ENCODE measurements at regions not wholly inside any gene's neighbourhood (a gene's known extent, or its start where the extent isn't known, plus 50 kb on each side); places are given as distances from the start of the nearest gene placed in this dataset.
"Not testable (repeated sequence)": the region's sequence is repeated elsewhere in the genome, so short reads cannot be mapped to it uniquely, and the experiment has no call there.

DNA sequence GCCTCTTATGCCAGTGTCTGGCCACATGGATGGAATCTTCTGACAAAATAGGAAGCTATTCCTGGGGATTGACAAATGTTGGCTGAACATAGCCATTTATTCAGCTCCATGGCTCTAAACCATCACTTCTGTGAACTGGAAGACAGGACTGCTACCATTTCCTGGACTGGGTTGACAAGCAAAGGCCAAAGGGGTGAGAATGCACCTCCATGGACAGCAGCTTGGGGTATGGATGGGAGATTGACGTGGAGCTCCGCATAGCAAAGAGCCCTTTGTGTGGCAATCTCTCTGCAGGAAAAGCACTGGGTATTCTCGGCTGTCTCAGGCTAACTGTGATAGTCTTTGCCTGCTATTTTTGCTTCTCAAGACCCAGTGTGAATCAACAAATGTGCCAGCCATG, 223.0 kb upstream of the EGLN3 start:
- no peak for DNase-seq (ENCODE audit: low spot score)

DNA sequence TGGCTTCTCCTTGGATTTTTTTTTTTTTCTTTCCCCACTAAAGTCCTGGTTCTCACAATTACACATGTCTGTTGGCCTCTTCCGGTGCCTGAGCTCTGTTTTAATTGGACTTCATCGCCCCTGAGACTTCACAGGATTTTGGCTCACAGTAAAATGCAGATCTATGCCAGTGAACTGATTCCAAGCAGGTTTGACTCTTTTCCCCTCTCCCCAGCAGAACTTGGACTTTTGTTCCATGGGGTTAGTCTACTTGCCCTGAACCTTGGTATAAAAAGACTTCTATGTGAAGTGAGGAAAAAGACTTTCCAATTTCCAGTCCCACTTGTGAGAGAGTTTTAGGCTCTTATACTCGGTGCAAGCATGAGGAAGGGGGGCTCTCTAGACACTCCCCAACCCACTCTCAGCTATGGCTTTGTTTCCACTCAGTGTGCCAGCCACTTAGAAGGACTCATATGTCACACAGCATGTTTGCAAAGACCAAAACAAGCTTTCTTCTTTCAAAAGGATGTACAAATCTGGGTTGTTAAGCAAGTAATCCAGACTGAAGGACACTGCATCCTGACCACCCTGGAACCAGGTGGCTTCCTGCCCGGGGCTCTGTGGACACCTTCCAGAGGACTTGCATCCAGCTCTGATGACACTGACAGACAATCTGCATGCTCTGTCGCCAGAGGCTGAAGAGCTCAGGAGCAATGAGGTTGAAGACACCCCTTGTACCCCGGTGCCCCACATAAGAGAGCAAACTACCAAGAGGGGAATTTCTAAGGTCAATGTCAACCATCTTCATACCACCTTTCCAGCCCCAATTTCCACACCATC, 221.9 kb upstream of the EGLN3 start:
- no peak for DNase-seq (ENCODE audit: low spot score)

DNA sequence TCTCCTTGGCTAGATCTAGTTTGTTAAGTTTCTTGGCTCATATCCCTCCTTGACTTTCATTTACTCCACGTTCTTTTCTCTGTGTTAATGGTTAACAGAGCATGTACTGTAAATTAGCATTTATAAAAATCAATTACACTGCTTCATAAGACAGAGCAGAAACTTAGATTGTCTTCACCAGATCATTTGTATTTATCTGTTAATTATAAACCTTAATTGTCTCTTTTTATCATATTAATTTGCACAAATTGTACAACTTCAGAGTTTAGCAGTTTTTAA, 221.2 kb upstream of the EGLN3 start:
- DNase-seq (ENCODE audit: low spot score): no peak

DNA sequence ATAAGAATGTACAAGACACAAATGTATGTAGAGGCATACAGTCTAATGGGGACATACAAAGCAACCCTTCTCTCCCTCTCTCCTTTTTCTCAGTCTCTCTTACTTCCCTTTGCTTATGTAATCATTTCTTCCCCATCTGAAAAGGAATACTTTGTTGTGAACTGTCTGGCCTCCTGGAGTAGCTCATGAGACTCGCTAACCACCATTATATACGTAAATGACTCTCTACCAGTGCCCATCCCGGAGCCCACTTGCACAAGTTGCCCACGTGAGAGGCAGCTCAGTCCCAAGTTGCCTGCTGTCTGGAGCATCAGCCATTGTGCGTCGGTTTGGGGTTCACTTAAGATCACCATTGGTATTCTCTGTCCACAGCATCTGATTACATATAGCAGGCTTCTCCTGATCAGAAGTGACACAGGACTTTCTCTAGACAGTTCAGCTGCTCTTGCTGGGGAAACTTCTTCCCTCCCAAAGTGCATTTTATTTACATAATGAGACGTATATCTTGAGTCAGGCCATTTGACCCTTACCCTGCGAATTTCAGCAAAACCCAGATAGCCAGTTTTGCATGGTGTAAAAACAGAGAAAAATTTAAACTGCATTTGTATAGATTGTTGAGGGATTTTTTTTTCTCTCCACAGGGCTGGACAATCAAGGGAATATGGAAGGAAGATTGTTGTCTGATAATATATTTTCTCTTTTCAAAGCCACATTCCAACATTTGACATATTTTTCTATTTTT, 220.7 kb upstream of the EGLN3 start:
- DNase-seq (ENCODE audit: low spot score): no peak

DNA sequence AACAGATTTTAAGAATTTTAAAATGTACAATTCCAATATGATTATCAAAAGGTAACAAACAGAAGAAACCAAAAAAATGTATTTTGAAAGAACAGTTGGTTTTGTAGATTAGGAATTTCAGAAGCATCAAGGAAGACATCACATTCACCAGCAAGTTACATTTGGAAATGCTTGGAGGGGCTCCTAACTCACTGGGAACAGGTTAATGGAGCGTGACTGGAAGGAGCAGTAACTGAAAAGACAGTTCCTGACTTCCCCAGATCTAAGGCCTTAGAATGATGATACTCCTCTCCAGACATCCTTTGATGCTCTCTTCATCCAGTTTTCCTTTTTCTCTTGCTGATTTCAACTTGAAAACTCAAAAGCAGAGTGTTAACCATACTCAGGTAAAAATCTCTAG, 220.0 kb upstream of the EGLN3 start:
- no peak for DNase-seq (ENCODE audit: low spot score)

DNA sequence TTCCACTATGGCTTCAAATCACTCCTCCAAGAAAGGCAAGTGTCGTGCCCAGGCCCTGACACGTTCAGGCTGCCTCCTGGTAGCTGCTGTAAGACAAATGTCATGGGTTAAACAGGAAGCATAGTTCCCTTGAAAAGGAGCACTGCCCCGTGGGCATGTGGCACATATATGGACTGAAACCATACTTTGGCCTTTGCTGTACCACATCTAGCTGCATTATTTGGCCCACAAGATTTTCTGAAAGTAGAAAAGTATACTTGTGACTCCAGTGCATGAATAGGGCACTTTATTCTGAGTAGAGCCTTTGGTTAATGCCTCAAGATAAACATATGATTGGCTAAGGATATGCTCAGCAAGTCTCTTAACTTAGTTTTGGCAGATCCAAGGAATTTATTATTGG, 218.7 kb upstream of the EGLN3 start:
- no peak for DNase-seq (ENCODE audit: low spot score)

DNA sequence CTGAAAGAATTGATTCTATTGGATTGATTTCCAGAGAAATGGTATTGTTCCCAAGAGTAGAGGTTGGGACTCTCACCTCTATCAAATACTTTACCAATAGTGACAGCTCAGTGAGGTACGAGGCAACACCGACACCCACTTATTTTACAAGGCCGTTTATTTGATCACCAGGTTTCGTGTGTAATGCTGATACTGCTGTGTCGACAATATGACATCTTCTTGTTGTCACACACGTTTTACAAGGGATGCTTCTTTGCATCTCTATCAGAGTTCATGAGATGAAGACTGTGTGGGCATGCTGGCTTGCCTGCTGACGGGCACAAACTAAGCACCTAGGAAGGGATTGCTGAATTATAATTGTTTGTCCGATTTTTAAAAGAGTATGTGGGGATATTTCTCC, 217.8 kb upstream of the EGLN3 start:
- DNase-seq (ENCODE audit: low spot score): no peak

DNA sequence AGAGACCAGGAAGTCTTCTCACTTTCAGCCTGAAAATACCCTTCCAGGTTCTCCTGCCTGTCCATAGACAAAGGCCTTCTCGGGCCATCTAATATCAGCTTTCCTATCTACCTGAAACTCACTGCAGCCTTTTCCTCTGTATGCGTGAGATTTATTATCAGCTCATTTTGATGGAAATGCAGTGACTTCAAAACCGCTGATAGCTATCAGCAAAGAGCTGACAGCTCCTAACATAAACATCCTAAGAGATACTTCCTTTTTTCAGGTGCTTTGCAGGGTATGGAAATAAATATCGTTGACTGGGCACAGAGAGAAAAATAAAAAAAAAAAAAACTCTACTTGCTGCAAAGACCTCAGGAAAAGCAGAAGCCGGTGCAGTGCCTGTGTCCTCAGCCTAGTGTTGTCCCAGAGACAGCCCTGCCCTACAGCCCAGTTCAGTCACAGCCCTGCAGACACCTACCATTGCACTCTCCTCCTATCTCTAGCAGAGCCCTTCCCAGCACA, 215.0 kb upstream of the EGLN3 start:
- no peak for DNase-seq (ENCODE audit: low spot score)

DNA sequence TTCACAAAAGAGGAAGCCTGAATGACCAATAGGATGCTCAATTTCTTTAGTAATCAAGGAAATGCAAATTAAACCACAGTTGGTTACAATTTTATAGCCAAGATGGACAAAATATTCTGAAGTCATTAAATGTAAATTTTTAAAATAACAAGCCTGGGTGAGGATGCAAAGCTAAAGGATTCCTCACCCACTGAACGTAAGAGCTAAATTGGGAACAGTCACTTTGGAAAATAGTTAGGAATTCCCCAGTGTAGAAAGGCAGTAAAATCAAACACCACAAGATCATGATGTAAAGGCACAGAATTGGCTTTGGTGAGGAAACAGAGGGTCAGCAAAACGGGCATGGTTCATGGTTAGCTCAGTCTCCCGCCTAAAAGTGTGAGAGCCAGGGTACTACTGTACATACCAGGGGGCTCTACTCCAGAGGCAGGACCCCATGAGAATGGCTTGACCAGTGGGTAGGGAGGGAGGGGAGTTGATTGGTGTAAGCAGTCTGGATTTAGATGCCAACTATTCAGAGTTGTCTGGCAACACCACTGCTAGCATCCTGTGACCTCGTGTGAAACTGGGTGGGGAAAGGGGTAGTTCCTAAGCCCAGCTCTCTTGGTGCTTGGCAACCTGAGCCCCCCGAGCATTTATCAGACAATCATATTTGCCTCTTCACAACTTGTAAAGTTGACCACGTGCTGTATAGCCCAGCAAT, 213.4 kb upstream of the EGLN3 start:
- DNase-seq (ENCODE audit: low spot score): no peak

DNA sequence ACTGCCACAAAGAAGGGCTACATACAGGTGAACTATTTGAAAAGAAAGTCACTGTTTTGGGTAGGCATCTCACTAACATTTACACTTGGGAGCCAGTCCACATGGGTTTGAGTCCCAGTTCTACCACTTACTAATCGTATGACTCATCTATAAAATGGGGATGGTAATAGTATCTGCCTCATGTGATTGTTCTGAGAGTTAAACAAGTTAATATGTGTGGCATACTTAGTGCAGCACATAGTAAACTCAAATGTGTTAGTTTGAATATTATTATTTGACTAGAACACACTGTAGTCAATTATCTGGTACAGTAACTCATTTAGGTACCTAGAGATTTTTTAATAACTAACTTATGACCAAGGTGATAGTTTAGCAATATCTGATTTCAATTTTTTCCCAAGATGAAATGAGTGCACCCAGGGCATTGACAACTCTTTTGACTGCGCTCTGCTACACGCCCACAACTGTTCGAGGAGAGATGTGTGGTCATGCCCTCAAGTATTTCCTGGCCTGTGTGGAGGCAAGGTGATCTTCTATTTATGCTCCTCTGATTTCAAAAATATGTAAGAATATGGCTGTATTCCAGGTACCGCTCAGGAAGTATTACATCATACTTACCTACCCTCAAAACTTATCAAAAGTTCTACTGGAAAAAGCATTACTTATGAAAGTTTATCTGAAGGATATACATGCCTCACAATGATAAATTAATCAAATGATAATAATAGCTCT, 210.6 kb upstream of the EGLN3 start:
- no peak for DNase-seq (ENCODE audit: low spot score)

DNA sequence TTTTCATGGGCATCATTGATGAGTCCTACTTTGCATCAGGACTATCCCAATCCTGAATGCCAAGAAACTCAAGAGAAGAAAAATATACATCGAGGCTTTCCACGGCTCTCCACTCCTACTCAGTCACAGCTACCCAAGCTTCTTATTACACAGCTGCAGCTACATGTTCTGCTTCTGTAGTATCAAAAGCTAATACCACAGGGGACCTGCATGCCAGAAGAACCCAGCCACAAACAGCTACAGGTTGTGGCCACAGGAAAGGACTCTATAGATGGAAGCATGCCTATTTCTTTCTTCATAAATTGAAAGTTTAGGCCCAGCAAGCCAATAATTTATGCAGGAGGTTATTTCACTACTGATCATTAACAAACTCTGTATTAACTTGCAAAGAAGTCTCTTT, 209.7 kb upstream of the EGLN3 start:
- no peak for DNase-seq (ENCODE audit: low spot score)

DNA sequence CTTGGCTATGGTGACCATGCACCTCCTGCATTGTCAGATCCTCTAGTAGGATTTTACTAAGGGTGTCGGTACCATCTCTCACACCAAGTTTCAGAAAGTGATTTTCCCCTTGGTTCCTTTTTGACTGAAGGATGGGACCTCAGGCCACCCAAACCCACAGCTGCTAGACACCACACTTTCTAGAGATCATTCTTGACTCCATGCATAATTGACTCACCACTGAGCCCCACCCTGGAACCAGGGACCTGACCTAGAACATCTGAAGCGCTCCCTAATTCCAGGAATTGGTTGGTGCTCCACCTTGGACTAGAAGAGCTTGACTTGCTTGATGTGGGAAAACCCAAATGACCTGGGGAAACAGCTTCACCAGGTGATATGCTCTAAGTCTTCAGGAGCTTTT, 206.8 kb upstream of the EGLN3 start:
- DNase-seq (ENCODE audit: low spot score): no peak

DNA sequence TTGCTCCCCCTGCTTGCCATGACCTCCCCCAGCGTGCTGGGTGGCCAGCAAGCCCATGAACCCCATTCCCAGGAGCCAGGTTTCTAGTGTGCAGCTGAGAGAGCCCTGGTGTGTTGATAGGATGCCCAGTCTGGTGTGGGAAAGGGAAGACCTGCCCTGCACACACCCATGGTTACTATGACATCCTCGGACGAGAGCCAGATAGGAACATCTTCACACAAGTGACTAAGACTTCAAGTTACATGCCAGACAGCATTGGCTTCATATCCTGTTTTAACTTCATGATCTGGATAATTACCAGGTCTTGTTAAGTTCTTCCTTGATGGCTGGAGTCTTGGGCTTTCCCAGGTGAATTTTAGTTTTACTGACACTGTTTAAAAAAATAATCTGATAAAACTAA, 196.6 kb upstream of the EGLN3 start:
- no peak for DNase-seq (ENCODE audit: low spot score)

DNA sequence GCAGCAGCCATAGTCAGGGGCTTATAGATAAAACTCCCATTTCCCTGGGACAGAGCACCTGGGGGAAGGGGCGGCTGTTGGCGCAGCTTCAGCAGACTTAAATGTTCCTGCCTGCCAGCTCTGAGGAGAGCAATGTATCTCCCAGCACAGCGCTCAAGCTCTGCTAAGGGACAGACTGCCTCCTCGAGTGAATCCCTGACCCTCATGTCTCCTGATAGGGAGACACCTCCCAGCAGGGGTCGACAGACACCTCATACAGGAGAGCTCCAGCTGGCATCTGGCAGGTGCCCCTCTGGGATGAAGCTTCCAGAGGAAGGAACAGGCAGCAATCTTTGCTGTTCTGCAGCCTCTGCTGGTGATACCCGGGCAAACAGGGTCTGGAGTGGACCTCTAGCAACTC, 189.3 kb upstream of the EGLN3 start:
- not testable (repeated sequence) for DNase-seq (ENCODE audit: low spot score)

DNA sequence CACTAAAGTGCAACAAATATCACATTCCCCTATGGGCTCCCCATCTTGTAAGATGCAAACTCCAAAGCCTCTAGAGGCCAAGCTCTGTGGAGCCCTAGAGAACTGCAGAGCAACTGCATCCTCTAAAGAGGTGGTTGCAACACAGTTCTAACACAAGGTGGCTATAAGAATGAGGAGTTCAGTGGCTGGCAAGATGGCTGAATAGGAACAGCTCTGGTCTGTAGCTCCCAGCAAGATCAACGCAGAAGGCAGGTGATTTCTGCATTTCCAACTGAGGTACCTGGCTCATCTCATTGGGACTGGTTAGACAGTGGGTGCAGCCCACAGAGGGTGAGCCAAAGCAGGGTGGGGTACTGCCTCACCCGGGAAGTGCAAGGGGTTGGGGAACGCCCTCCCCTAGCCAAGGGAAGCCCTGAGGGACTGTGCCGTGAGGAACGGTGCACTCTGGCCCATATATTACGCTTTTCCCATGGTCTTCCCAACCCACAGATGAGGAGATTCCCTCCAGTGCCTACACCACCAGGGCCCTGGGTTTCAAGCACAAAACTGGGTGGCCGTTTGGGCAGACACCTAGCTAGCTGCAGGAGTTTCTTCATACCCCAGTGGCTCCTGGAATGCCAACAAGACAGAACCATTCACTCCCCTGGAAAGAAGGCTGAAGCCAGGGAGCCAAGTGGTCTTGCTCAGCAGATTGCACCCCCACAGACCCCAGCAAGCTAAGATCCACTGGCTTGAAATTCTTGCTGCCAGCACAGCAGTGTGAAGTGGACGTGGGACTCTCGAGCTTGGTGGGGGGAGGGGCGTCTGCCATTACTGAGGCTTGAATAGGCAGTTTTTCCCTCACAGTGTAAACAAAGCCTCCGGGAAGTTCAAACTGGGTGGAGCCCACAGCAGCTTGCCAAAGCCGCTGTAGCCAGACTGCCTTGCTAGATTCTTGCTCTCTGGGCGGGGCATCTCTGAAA, 188.6 kb upstream of the EGLN3 start:
- DNase-seq (ENCODE audit: low spot score): not testable (repeated sequence)

DNA sequence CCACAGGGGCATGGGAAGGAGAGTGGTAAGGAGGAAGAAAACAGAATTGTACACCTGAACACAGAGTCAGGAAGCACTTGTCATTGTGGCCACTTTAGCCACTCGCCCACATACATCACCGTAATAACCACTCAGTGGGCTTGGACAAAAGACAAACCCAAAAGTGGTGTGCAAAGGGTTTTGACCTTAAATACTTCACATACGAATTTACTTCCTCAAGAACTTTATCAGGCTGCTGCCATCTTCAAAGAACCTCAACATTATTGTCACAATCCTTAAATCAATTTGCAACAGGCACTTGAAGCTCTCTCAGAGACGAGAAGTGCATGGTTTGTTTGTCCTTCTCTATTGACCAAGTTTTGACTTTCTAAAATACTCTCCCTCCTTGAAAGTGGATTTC, 187.3 kb upstream of the EGLN3 start:
- DNase-seq (ENCODE audit: low spot score): no peak

DNA sequence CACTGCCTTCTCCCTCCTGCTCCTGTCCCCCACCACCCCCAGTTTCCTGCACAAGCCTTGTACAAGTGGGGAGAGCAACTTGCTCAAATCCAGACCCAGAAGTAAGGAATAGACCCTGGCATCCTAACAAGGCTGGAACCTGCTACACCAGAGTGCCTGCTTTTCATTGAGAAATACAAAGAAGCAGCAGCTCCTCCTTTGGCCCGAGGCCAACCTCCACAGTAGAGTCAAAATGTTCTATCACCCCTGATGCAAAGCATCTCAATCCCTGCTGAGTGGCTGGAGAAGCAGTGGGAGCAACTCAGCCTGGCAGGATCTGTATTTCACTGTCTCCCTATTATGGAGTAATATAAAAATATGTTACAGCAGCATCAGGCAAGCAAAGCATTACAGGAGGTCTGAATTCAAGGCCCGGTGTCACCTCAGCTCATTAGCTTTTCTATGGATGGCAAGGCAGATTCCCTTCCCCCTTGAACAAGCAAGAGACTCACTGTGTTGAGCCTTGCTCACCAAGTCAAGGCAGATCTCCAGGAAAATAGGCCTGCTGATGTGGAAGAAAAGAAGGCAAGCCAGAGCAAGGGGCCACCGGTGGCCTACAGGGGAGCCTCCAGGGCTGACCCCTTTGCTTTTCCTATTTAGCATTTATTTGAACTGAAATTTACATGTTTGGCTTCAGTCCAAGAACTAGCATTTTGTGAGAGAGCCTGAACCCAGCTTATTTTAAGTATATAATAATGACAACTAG, 186.3 kb upstream of the EGLN3 start:
- no peak for DNase-seq (ENCODE audit: low spot score)

DNA sequence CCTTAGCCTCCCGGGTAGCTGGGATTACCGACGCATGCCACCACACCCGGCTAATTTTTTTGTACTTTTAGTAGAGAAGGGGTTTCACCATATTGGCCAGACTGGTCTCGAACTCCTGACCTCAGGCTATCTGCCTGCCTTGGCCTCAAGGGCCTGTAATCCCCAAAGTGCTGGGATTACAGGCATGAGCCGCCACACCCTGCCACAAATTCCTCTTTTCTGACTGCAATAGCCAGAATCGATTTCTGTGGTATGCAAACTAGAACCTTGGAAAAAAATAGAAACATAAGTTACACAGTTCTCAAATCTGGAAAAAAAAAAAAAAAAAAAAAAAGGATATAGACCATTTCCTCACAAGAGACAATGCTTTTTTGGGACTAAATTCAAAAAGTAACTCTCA, 184.6 kb upstream of the EGLN3 start:
- DNase-seq (ENCODE audit: low spot score): no peak

DNA sequence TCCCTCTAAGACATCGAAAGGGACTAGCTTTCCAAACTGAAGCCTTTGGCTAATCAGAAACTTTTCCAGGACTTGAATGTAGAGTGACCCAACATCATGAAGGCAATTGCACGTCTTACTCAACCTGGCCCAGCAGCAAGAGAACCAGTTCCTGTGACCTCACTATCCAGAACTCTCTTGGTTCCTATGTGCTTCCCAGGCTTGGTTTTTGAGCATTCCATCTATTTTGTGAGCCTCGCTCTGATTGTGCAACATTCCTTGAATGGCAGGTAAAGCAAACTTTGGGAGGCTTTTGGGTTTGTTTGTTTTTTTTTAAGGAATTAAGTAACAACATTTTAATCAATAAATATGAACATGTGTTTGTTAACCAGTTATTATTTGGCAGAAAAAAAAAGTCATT, 183.6 kb upstream of the EGLN3 start:
- DNase-seq (ENCODE audit: low spot score): no peak

DNA sequence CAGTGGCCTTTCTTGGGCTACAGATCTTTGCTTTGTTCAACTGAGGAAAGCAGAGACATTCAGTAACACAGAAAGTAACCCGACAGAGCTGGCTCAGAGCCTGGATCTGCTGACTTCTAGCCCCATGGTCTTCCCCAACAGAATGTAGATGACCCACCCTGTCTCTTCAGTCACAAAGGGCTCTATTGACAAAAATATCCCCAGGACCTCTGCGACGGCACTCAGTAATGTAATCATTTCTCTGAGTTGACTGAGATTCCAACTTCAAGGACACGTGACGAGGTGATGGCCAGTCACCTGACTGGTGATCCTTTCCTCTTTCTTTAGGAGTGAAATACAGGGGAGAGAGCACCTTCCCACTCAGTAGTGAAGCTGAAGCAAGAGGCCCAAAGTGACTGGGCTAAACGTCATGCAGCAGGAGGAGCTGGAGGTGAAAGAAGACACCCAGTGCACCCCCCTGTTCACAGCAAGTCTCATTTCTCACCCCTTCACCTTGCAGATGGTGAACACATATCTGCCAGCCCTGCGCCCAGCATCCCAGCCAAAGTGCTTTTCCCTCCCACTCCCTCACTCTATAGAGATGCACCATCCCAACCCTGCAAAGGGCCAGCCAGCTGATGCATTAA, 179.2 kb upstream of the EGLN3 start:
- DNase-seq (ENCODE audit: low spot score): no peak

Data from GM03348 (cell line).